Smooth muscle cell (in vitro differentiated cells): ENCODE measurements at regions not wholly inside any gene's neighbourhood (a gene's known extent, or its start where the extent isn't known, plus 50 kb on each side); places are given as distances from the start of the nearest gene placed in this dataset.

Experiments used
- DNase-seq: peaks from one replicate; lab custom pipeline; 2025; ENCODE audit not compliant: unreplicated experiment; lab: John Stamatoyannopoulos, UW
- H2AFZ ChIP-seq: fragments of 200-600 bp; sonication (generic); 2 replicates; pipeline ENCODE4 v1.6.0; 2016; ENCODE audit warnings: antibody characterized with exemption, low read depth, mild to moderate bottlenecking
- H3F3A ChIP-seq: fragments of 200-600 bp; sonication (generic); 2 replicates; pipeline ENCODE4 v1.6.0; 2017; ENCODE audit warnings: antibody characterized with exemption, low read depth
- H3K27ac ChIP-seq: fragments of 200-600 bp; sonication (generic); 2 replicates; pipeline ENCODE4 v1.5.1; 2016; ENCODE audit warnings: low read depth, mild to moderate bottlenecking
- H3K27me3 ChIP-seq: fragments of 200-600 bp; sonication (generic); 2 replicates; pipeline ENCODE4 v1.6.1; 2016; ENCODE audit warnings: low read depth, mild to moderate bottlenecking
- H3K36me3 ChIP-seq: fragments of 200-600 bp; sonication (generic); 2 replicates; pipeline ENCODE4 v1.5.1; 2016; ENCODE audit warnings: low read depth
- H3K4me1 ChIP-seq: fragments of 200-600 bp; sonication (generic); 2 replicates; pipeline ENCODE4 v1.5.1; 2016; ENCODE audit warnings: low read depth
- H3K4me2 ChIP-seq: fragments of 200-600 bp; sonication (generic); 2 replicates; pipeline ENCODE4 v1.6.0; 2016; ENCODE audit warnings: mild to moderate bottlenecking
- H3K4me3 ChIP-seq: fragments of 200-600 bp; sonication (generic); 2 replicates; pipeline ENCODE4 v1.5.1; 2016; ENCODE audit warnings: mild to moderate bottlenecking
- H3K79me2 ChIP-seq: fragments of 200-600 bp; sonication (generic); 2 replicates; pipeline ENCODE4 v1.6.0; 2016; ENCODE audit warnings: low read depth, mild to moderate bottlenecking
- H3K9ac ChIP-seq: fragments of 200-600 bp; sonication (generic); 2 replicates; pipeline ENCODE4 v1.6.0; 2016; ENCODE audit warnings: low read depth
- H3K9me3 ChIP-seq: fragments of 200-600 bp; sonication (generic); replicated peaks from 2 replicates; pipeline ENCODE4 v1.5.1; 2016; ENCODE audit warnings: low read depth
- H4K20me1 ChIP-seq: fragments of 200-600 bp; sonication (generic); 2 replicates; pipeline ENCODE4 v1.6.0; 2016; ENCODE audit warnings: low read depth
- WGBS: methylation state at CpG from one replicate; pipeline ENCODE4 v1.1.7; 2016; ENCODE audit warnings: low lambda C conversion rate; 5-methylcytosine and 5-hydroxymethylcytosine counted together
- TF ChIP-seq, protein P1 (sequence below): fragments of 200-600 bp; sonication (generic); IDR thresholded peaks from 2 replicates; pipeline ENCODE4 v1.5.1; 2017; ENCODE audit warnings: borderline replicate concordance, mild to moderate bottlenecking, antibody characterized with exemption; ENCODE audit not compliant: insufficient read depth, poor library complexity, severe bottlenecking

DNA sequence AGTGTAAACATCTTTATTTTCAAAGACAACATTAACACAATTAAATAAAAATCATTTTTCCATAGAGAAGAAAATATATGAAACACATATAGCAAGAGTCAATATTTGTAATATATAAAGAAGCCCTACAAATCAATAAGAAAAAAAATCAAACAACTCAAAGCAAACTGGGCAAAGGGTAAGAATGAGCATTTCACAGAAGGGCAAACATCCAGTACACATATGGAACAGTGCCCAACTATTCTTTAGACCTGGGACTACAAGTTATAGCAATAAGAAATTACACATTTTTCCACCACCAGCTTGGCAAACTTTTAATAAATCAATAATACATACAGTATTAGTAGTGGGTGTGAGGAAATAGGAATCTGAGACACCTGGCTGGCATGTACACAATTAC, 324.1 kb downstream of the CYP26B1 start:
- Histone ChIP-seq H3K4me2 (no peak overlapping the region), H3K9me3 (no peaks in the 10 kb centered on the region), H3K79me2 (no peaks in the 10 kb centered on the region), H4K20me1 (no peaks in the 10 kb centered on the region), H3K4me3 (no peak overlapping the region), H2AFZ (no peak overlapping the region), H3K4me1 (no peaks in the 10 kb centered on the region), H3F3A (no peaks in the 10 kb centered on the region), H3K27ac (no peak overlapping the region), H3K27me3 (no peaks in the 10 kb centered on the region), H3K36me3 (no peaks in the 10 kb centered on the region), H3K9ac (no peak overlapping the region)
- TF ChIP-seq, protein P1, sequence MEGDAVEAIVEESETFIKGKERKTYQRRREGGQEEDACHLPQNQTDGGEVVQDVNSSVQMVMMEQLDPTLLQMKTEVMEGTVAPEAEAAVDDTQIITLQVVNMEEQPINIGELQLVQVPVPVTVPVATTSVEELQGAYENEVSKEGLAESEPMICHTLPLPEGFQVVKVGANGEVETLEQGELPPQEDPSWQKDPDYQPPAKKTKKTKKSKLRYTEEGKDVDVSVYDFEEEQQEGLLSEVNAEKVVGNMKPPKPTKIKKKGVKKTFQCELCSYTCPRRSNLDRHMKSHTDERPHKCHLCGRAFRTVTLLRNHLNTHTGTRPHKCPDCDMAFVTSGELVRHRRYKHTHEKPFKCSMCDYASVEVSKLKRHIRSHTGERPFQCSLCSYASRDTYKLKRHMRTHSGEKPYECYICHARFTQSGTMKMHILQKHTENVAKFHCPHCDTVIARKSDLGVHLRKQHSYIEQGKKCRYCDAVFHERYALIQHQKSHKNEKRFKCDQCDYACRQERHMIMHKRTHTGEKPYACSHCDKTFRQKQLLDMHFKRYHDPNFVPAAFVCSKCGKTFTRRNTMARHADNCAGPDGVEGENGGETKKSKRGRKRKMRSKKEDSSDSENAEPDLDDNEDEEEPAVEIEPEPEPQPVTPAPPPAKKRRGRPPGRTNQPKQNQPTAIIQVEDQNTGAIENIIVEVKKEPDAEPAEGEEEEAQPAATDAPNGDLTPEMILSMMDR: no peak
- no peak for DNase-seq

DNA sequence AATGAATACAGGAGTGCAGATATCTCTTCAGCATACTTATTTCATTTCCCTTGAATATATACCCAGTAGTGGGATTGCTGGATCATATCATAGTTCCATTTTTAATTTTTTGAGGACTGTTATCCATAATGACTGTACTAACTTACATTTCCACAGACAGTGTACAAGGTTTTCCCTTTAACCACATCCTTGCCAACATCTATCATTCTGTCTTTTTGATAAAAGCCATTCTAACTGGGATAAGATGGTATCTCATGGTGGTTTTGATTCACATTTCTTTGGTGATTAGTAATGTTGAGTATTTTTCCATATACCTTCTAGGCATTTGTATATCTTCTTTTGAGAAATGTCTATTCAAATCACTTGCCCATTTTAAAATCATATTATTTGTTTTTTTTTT, 325.2 kb downstream of the CYP26B1 start:
- DNase-seq: no peak
- Histone ChIP-seq H3K4me1 (no peaks in the 10 kb centered on the region), H3K9me3 (no peaks in the 10 kb centered on the region), H3K79me2 (no peaks in the 10 kb centered on the region), H3K4me2 (no peak overlapping the region), H3F3A (no peaks in the 10 kb centered on the region), H4K20me1 (no peaks in the 10 kb centered on the region), H3K36me3 (no peaks in the 10 kb centered on the region), H3K4me3 (no peak overlapping the region), H3K27ac (no peak overlapping the region), H3K27me3 (no peaks in the 10 kb centered on the region), H3K9ac (no peak overlapping the region), H2AFZ (no peak overlapping the region)
- TF ChIP-seq, protein P1: no peak

DNA sequence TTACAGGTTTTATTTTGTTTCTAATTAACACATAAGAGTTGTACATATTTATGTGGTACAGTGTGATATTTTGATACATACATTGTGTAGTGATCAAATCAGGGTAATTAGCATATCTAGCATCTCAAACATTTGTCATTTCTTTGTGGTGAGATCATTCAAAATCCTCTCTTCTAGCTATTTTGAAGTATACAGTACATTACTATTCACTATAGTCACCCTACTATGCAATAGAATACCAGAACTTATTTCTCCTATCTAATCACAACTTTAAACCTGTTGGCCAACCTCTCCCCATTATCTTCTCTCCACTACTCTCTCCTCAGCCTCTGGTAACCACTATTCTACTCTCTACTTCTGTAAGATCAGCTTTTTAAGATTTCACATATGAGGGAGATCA, 325.8 kb downstream of the CYP26B1 start:
- Histone ChIP-seq H3K27ac (no peak overlapping the region), H3K36me3 (no peaks in the 10 kb centered on the region), H3K79me2 (no peaks in the 10 kb centered on the region), H3K9ac (no peak overlapping the region), H4K20me1 (no peaks in the 10 kb centered on the region), H3K9me3 (no peaks in the 10 kb centered on the region), H3F3A (no peaks in the 10 kb centered on the region), H3K4me3 (no peak overlapping the region), H3K4me2 (no peak overlapping the region), H3K27me3 (no peaks in the 10 kb centered on the region), H2AFZ (no peak overlapping the region), H3K4me1 (no peaks in the 10 kb centered on the region)
- TF ChIP-seq, protein P1: no peak
- DNase-seq: no peak

DNA sequence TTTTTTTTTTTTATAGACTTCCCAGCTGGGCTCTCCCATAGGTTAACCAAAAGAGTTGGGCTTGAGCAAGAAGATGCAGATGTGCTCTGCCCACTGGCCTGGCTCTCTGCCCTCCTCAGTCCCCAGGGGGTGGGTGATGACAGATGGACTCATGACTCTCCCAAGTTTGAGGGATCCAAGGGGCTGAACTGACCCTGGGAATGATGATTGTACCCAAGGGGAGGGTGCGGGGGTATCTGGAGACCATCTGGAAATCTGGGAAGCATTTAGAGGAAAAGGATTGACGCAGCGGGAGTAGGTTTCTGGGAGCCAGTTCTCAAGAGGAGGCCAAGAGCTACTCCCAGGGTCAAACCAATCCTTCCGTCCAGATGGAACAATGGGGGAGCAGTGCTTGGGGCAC, 330.8 kb downstream of the CYP26B1 start:
- Histone ChIP-seq H2AFZ (no peak overlapping the region), H3K4me2 (no peak overlapping the region), H3K9me3 (no peaks in the 10 kb centered on the region), H3F3A (no peaks in the 10 kb centered on the region), H3K27ac (no peak overlapping the region), H3K4me3 (no peak overlapping the region), H3K9ac (no peak overlapping the region), H4K20me1 (no peaks in the 10 kb centered on the region), H3K36me3 (no peaks in the 10 kb centered on the region), H3K27me3 (peaks cover 8% of the 10 kb centered on the region), H3K4me1 (no peaks in the 10 kb centered on the region), H3K79me2 (no peaks in the 10 kb centered on the region)
- TF ChIP-seq, protein P1: no peak
- 88% methylated on average over 4 of the region's 4 CpGs for WGBS
- DNase-seq: no peak
